ENCODE measurements at regions not wholly inside any gene's neighbourhood (a gene's known extent, or its start where the extent isn't known, plus 50 kb on each side); places are given as distances from the start of the nearest gene placed in this dataset.
"Not testable (repeated sequence)": the region's sequence is repeated elsewhere in the genome, so short reads cannot be mapped to it uniquely, and the experiment has no call there.

- POLR2A ChIA-PET = no interaction called here
- ATAC-seq (no peak), DNase-seq (no peak)
- intact Hi-C loops (cut with DNase I, micrococcal nuclease) = no loop called here
- no peaks in the 10 kb centered on the region for H3K36me3 Mint-ChIP-seq (ENCODE audit: low read depth)
- H3K27me3 Mint-ChIP-seq = no peaks in the 10 kb centered on the region
- no peak overlapping the region for H3K4me3 Mint-ChIP-seq
- no peaks in the 10 kb centered on the region for H3K4me1 Mint-ChIP-seq
- H3K27ac Mint-ChIP-seq = no peak overlapping the region
- CTCF ChIA-PET = no interaction called here
- H3K9me3 Mint-ChIP-seq (ENCODE audit: low read depth) = no peaks in the 10 kb centered on the region
Measured at GRCh38 chr1:221602830-221603229, 139.1 kb downstream of the DUSP10 start.

GRCh38 chr1:221604390-221604789, 137.5 kb downstream of the DUSP10 start:
- H3K27me3 Mint-ChIP-seq; CTCF ChIA-PET; H3K4me3 Mint-ChIP-seq; intact Hi-C loops (cut with DNase I, micrococcal nuclease); ATAC-seq; DNase-seq; H3K36me3 Mint-ChIP-seq (ENCODE audit: low read depth); H3K27ac Mint-ChIP-seq; H3K9me3 Mint-ChIP-seq (ENCODE audit: low read depth); POLR2A ChIA-PET; H3K4me1 Mint-ChIP-seq: not testable (repeated sequence)

GRCh38 chr1:221604948-221605347, 136.9 kb downstream of the DUSP10 start:
- H3K9me3 Mint-ChIP-seq (ENCODE audit: low read depth) = no peaks in the 10 kb centered on the region
- H3K27ac Mint-ChIP-seq = no peak overlapping the region
- no peaks in the 10 kb centered on the region for H3K4me1 Mint-ChIP-seq
- H3K27me3 Mint-ChIP-seq = no peaks in the 10 kb centered on the region
- DNase-seq = no peak
- no peak overlapping the region for H3K4me3 Mint-ChIP-seq
- no peak for ATAC-seq
- H3K36me3 Mint-ChIP-seq (ENCODE audit: low read depth) = no peaks in the 10 kb centered on the region
- CTCF ChIA-PET = no interaction called here
- intact Hi-C loops (cut with DNase I, micrococcal nuclease) = no loop called here
- POLR2A ChIA-PET = no interaction called here

GRCh38 chr1:221605569-221605968, 136.3 kb downstream of the DUSP10 start:
- ATAC-seq (no peak), DNase-seq (no peak)
- Mint-ChIP-seq H3K4me3 (no peak overlapping the region), H3K36me3 (ENCODE audit: low read depth) (no peaks in the 10 kb centered on the region), H3K4me1 (no peaks in the 10 kb centered on the region), H3K9me3 (ENCODE audit: low read depth) (no peaks in the 10 kb centered on the region), H3K27ac (no peak overlapping the region), H3K27me3 (no peaks in the 10 kb centered on the region)
- ChIA-PET POLR2A (no interaction called here), CTCF (no interaction called here)
- intact Hi-C loops (cut with DNase I, micrococcal nuclease) = no loop called here

GRCh38 chr1:221606256-221606655, 135.6 kb downstream of the DUSP10 start:
- Mint-ChIP-seq H3K4me3 (no peak overlapping the region), H3K36me3 (ENCODE audit: low read depth) (no peaks in the 10 kb centered on the region), H3K9me3 (ENCODE audit: low read depth) (no peaks in the 10 kb centered on the region), H3K27me3 (no peaks in the 10 kb centered on the region), H3K27ac (no peak overlapping the region), H3K4me1 (no peaks in the 10 kb centered on the region)
- POLR2A ChIA-PET = no interaction called here
- ATAC-seq = no peak
- CTCF ChIA-PET = no interaction called here
- intact Hi-C loops (cut with DNase I, micrococcal nuclease) = no loop called here
- DNase-seq = no peak

- POLR2A ChIA-PET = no interaction called here
- H3K27ac Mint-ChIP-seq = no peak overlapping the region
- ATAC-seq = no peak
- no peaks in the 10 kb centered on the region for H3K27me3 Mint-ChIP-seq
- no peaks in the 10 kb centered on the region for H3K36me3 Mint-ChIP-seq (ENCODE audit: low read depth)
- H3K4me3 Mint-ChIP-seq = no peak overlapping the region
- H3K4me1 Mint-ChIP-seq = peaks cover 3% of the 10 kb centered on the region
- intact Hi-C loops (cut with DNase I, micrococcal nuclease) = no loop called here
- H3K9me3 Mint-ChIP-seq (ENCODE audit: low read depth) = no peaks in the 10 kb centered on the region
- CTCF ChIA-PET = interaction anchor here (1.2 kb wide), 1 partner anchor 407 kb away, joined by 3 read pairs; no protein-coding TSS in a partner anchor
- DNase-seq = no peak
Measured at GRCh38 chr1:221608835-221609320, 133.0 kb downstream of the DUSP10 start.

GRCh38 chr1:221611656-221612046, 130.2 kb downstream of the DUSP10 start:
- POLR2A ChIA-PET = no interaction called here
- CTCF ChIA-PET = no interaction called here
- intact Hi-C loops (cut with DNase I, micrococcal nuclease) = no loop called here

GRCh38 chr1:221612047-221612777, 129.7 kb downstream of the DUSP10 start:
- no peak for DNase-seq
- no peak for ATAC-seq
- intact Hi-C loops (cut with DNase I, micrococcal nuclease) = no loop called here
- Mint-ChIP-seq H3K4me3 (no peak overlapping the region), H3K27ac (no peak overlapping the region), H3K36me3 (ENCODE audit: low read depth) (no peaks in the 10 kb centered on the region), H3K4me1 (peaks cover 3% of the 10 kb centered on the region), H3K9me3 (ENCODE audit: low read depth) (no peaks in the 10 kb centered on the region), H3K27me3 (no peaks in the 10 kb centered on the region)
- ChIA-PET CTCF (no interaction called here), POLR2A (no interaction called here)

More at GRCh38 chr1:221611656-221612046, 130.2 kb downstream of the DUSP10 start:
- no peak for ATAC-seq
- Mint-ChIP-seq H3K4me3 (no peak overlapping the region), H3K27ac (no peak overlapping the region), H3K36me3 (ENCODE audit: low read depth) (no peaks in the 10 kb centered on the region), H3K9me3 (ENCODE audit: low read depth) (no peaks in the 10 kb centered on the region), H3K4me1 (peaks cover 3% of the 10 kb centered on the region), H3K27me3 (no peaks in the 10 kb centered on the region)
- DNase-seq = no peak

- no peak overlapping the region for H3K4me3 Mint-ChIP-seq
- no peak overlapping the region for H3K27ac Mint-ChIP-seq
- H3K4me1 Mint-ChIP-seq = no peaks in the 10 kb centered on the region
- ChIA-PET CTCF (no interaction called here), POLR2A (no interaction called here)
- H3K27me3 Mint-ChIP-seq = no peaks in the 10 kb centered on the region
- intact Hi-C loops (cut with DNase I, micrococcal nuclease) = no loop called here
- ATAC-seq = no peak
- H3K9me3 Mint-ChIP-seq (ENCODE audit: low read depth) = no peaks in the 10 kb centered on the region
- no peak for DNase-seq
- no peaks in the 10 kb centered on the region for H3K36me3 Mint-ChIP-seq (ENCODE audit: low read depth)
Measured at GRCh38 chr1:221620437-221621384, 121.2 kb downstream of the DUSP10 start.

- intact Hi-C loops (cut with DNase I, micrococcal nuclease) = no loop called here
- H3K9me3 Mint-ChIP-seq (ENCODE audit: low read depth) = no peaks in the 10 kb centered on the region
- no peaks in the 10 kb centered on the region for H3K4me1 Mint-ChIP-seq
- H3K4me3 Mint-ChIP-seq = no peak overlapping the region
- no peak overlapping the region for H3K27ac Mint-ChIP-seq
- DNase-seq (no peak), ATAC-seq (no peak)
- POLR2A ChIA-PET = no interaction called here
- no peaks in the 10 kb centered on the region for H3K27me3 Mint-ChIP-seq
- H3K36me3 Mint-ChIP-seq (ENCODE audit: low read depth) = no peaks in the 10 kb centered on the region
- CTCF ChIA-PET = no interaction called here
Measured at GRCh38 chr1:221621683-221622082, 120.2 kb downstream of the DUSP10 start.

- intact Hi-C loops (cut with DNase I, micrococcal nuclease) = no loop called here
- Mint-ChIP-seq H3K27ac (no peak overlapping the region), H3K9me3 (ENCODE audit: low read depth) (no peaks in the 10 kb centered on the region), H3K27me3 (no peaks in the 10 kb centered on the region), H3K36me3 (ENCODE audit: low read depth) (no peaks in the 10 kb centered on the region), H3K4me1 (no peaks in the 10 kb centered on the region), H3K4me3 (no peak overlapping the region)
- POLR2A ChIA-PET = no interaction called here
- CTCF ChIA-PET = no interaction called here
- DNase-seq (no peak), ATAC-seq (no peak)
Measured at GRCh38 chr1:221622389-221622788, 119.5 kb downstream of the DUSP10 start.

GRCh38 chr1:221625026-221625425, 116.9 kb downstream of the DUSP10 start:
- DNase-seq (no peak), ATAC-seq (no peak)
- no peak overlapping the region for H3K4me3 Mint-ChIP-seq
- intact Hi-C loops (cut with DNase I, micrococcal nuclease) = no loop called here
- H3K4me1 Mint-ChIP-seq = no peaks in the 10 kb centered on the region
- no peak overlapping the region for H3K27ac Mint-ChIP-seq
- no peaks in the 10 kb centered on the region for H3K36me3 Mint-ChIP-seq (ENCODE audit: low read depth)
- H3K9me3 Mint-ChIP-seq (ENCODE audit: low read depth) = no peaks in the 10 kb centered on the region
- CTCF ChIA-PET = no interaction called here
- H3K27me3 Mint-ChIP-seq = no peaks in the 10 kb centered on the region
- POLR2A ChIA-PET = interaction anchor here (0.6 kb wide), 1 partner anchor 74 kb away, joined by 3 read pairs; no protein-coding TSS in a partner anchor
